Type B pancreatic cell (in vitro differentiated cells): ENCODE measurements at regions not wholly inside any gene's neighbourhood (a gene's known extent, or its start where the extent isn't known, plus 50 kb on each side); places are given as distances from the start of the nearest gene placed in this dataset.

Source experiments
- DNase-seq: peaks from one replicate; pipeline ENCODE4 v3.0.0; 2021; ENCODE audit warnings: mixed read lengths; ENCODE audit not compliant: unreplicated experiment; ENCODE audit errors: extremely low spot score
- H3K27ac Mint-ChIP-seq: 2 replicates; pipeline ENCODE4 v1.8.0; 2021; ENCODE audit warnings: mild to moderate bottlenecking, mixed read lengths
- H3K27me3 Mint-ChIP-seq: 2 replicates; pipeline ENCODE4 v1.8.0; 2021; ENCODE audit warnings: mixed read lengths
- H3K36me3 Mint-ChIP-seq: 2 replicates; pipeline ENCODE4 v1.8.0; 2021; ENCODE audit warnings: mixed read lengths
- H3K4me1 Mint-ChIP-seq: one replicate; pipeline ENCODE4 v1.8.0; 2021; ENCODE audit warnings: mixed read lengths; ENCODE audit not compliant: unreplicated experiment
- H3K4me3 Mint-ChIP-seq: 2 replicates; pipeline ENCODE4 v1.8.0; 2021; ENCODE audit warnings: mild to moderate bottlenecking, mixed read lengths
- H3K9me3 Mint-ChIP-seq: 2 replicates; pipeline ENCODE4 v1.8.0; 2021; ENCODE audit warnings: mixed read lengths
- CTCF ChIP-seq: fragments of 200-600 bp; sonication (generic); conservative IDR thresholded peaks from 2 replicates; pipeline ENCODE4 v1.5.0; 2021; ENCODE audit warnings: antibody characterized with exemption, mild to moderate bottlenecking

- DNase-seq: no peak
- Mint-ChIP-seq H3K27me3 (peaks cover 33% of the 10 kb centered on the region), H3K9me3 (no peaks in the 10 kb centered on the region), H3K27ac (no peak overlapping the region), H3K4me3 (no peak overlapping the region), H3K4me1 (no peaks in the 10 kb centered on the region), H3K36me3 (peaks cover 4% of the 10 kb centered on the region)
- no peak for TF ChIP-seq CTCF
These were observed 57.1 kb downstream of the GRIN2B start for GRCh38 chr12:13924286-13924685.

DNA sequence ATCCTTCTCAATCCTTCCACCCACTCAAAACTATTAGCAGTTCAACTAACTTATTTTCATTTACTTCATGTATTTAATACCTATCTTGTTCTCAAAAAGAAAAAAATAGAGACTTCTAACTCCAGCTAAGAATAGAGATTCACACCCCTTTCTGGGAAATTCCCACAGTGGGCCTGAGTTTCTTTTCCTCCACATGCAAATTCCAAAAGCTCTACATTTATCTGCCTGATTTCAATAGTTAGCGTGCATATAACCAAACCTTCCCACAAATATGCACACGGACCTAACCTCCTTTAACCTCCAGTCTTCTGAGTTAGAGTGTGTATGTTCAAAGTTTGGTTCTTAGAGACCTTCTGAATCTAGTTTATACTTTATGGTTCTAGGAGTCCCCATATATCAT lies 62.5 kb downstream of the GRIN2B start:
- Mint-ChIP-seq H3K4me3 (no peak overlapping the region), H3K36me3 (no peaks in the 10 kb centered on the region), H3K27ac (no peak overlapping the region), H3K4me1 (no peaks in the 10 kb centered on the region), H3K27me3 (peaks cover 40% of the 10 kb centered on the region), H3K9me3 (no peaks in the 10 kb centered on the region)
- TF ChIP-seq CTCF: no peak
- DNase-seq: no peak

- H3K36me3 Mint-ChIP-seq: no peaks in the 10 kb centered on the region
- H3K4me1 Mint-ChIP-seq: no peaks in the 10 kb centered on the region
- TF ChIP-seq CTCF: no peak
- no peaks in the 10 kb centered on the region for H3K9me3 Mint-ChIP-seq
- peaks cover 40% of the 10 kb centered on the region for H3K27me3 Mint-ChIP-seq
- no peak overlapping the region for H3K27ac Mint-ChIP-seq
- no peak overlapping the region for H3K4me3 Mint-ChIP-seq
- DNase-seq: no peak
These were observed 66.3 kb downstream of the GRIN2B start for GRCh38 chr12:13915096-13915495.

- peaks cover 36% of the 10 kb centered on the region for H3K27me3 Mint-ChIP-seq
- no peaks in the 10 kb centered on the region for H3K36me3 Mint-ChIP-seq
- H3K27ac Mint-ChIP-seq: no peak overlapping the region
These were observed 68.0 kb downstream of the GRIN2B start for GRCh38 chr12:13913371-13913770.

GRCh38 chr12:13911756-13912554 lies 69.4 kb downstream of the GRIN2B start:
- Mint-ChIP-seq H3K4me3 (no peak overlapping the region), H3K9me3 (no peaks in the 10 kb centered on the region), H3K27ac (no peak overlapping the region), H3K27me3 (peaks cover 31% of the 10 kb centered on the region), H3K4me1 (no peaks in the 10 kb centered on the region), H3K36me3 (no peaks in the 10 kb centered on the region)
- TF ChIP-seq CTCF: no peak
- DNase-seq: no peak

More at GRCh38 chr12:13913371-13913770, 68.0 kb downstream of the GRIN2B start:
- Mint-ChIP-seq H3K4me3 (no peak overlapping the region), H3K4me1 (no peaks in the 10 kb centered on the region), H3K9me3 (no peaks in the 10 kb centered on the region)
- no peak for TF ChIP-seq CTCF
- DNase-seq: no peak
